ENCODE measurements at regions not wholly inside any gene's neighbourhood (a gene's known extent, or its start where the extent isn't known, plus 50 kb on each side); places are given as distances from the start of the nearest gene placed in this dataset.

GRCh38 chr9:89791754-89792153, 186.9 kb downstream of the GADD45G start:
- H3K4me1 ChIP-seq (ENCODE audit: control insufficient read depth in 1 of 2, insufficient read depth in 2 of 2, low read length in 2 of 2): no peaks in the 10 kb centered on the region
- DNase-seq (ENCODE audit: low read depth, low spot score): no peak
- TF ChIP-seq EGR1 (IDR thresholded peaks at IDR 0.05; ENCODE audit: low read depth): no peak
- no peak for TF ChIP-seq JUND (IDR thresholded peaks at IDR 0.05)
- no peak for TF ChIP-seq ATF3 (IDR thresholded peaks at IDR 0.05)
- no peak for TF ChIP-seq TCF7L2 (IDR thresholded peaks at IDR 0.05; ENCODE audit: borderline replicate concordance, extremely low read depth, insufficient read depth, insufficient read length)
- TF ChIP-seq, protein P1, sequence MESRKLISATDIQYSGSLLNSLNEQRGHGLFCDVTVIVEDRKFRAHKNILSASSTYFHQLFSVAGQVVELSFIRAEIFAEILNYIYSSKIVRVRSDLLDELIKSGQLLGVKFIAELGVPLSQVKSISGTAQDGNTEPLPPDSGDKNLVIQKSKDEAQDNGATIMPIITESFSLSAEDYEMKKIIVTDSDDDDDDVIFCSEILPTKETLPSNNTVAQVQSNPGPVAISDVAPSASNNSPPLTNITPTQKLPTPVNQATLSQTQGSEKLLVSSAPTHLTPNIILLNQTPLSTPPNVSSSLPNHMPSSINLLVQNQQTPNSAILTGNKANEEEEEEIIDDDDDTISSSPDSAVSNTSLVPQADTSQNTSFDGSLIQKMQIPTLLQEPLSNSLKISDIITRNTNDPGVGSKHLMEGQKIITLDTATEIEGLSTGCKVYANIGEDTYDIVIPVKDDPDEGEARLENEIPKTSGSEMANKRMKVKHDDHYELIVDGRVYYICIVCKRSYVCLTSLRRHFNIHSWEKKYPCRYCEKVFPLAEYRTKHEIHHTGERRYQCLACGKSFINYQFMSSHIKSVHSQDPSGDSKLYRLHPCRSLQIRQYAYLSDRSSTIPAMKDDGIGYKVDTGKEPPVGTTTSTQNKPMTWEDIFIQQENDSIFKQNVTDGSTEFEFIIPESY (IDR thresholded peaks at IDR 0.05; ENCODE audit: extremely low read depth, insufficient replicate concordance, low read length): no peak
- TF ChIP-seq POLR2A (IDR thresholded peaks at IDR 0.05; ENCODE audit: borderline replicate concordance, extremely low read depth, insufficient read depth, insufficient read length): no peak
- TF ChIP-seq, protein P2, sequence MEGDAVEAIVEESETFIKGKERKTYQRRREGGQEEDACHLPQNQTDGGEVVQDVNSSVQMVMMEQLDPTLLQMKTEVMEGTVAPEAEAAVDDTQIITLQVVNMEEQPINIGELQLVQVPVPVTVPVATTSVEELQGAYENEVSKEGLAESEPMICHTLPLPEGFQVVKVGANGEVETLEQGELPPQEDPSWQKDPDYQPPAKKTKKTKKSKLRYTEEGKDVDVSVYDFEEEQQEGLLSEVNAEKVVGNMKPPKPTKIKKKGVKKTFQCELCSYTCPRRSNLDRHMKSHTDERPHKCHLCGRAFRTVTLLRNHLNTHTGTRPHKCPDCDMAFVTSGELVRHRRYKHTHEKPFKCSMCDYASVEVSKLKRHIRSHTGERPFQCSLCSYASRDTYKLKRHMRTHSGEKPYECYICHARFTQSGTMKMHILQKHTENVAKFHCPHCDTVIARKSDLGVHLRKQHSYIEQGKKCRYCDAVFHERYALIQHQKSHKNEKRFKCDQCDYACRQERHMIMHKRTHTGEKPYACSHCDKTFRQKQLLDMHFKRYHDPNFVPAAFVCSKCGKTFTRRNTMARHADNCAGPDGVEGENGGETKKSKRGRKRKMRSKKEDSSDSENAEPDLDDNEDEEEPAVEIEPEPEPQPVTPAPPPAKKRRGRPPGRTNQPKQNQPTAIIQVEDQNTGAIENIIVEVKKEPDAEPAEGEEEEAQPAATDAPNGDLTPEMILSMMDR (IDR thresholded peaks at IDR 0.05 in 2 of 3, conservative IDR thresholded peaks at IDR 0.05 in 1 of 3; ENCODE audit: borderline replicate concordance in 1 of 3, insufficient read depth in 1 of 3, low read depth in 2 of 3, low read length in 2 of 3): no peak
- TF ChIP-seq SIN3A (IDR thresholded peaks at IDR 0.05; ENCODE audit: low read depth): no peak
- TF ChIP-seq SP1 (IDR thresholded peaks at IDR 0.05; ENCODE audit: low read depth): no peak
- TF ChIP-seq CEBPB (IDR thresholded peaks at IDR 0.05; ENCODE audit: low read depth): no peak
- TF ChIP-seq FOSL1 (IDR thresholded peaks at IDR 0.05; ENCODE audit: low read depth): no peak
- TF ChIP-seq, protein P3, sequence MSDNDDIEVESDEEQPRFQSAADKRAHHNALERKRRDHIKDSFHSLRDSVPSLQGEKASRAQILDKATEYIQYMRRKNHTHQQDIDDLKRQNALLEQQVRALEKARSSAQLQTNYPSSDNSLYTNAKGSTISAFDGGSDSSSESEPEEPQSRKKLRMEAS (IDR thresholded peaks at IDR 0.05): no peak
- no peak for TF ChIP-seq ZFX (IDR thresholded peaks at IDR 0.05)
- no peak for TF ChIP-seq YY1 (IDR thresholded peaks at IDR 0.05; ENCODE audit: extremely low read depth, insufficient replicate concordance, low read depth, low read length)
- TF ChIP-seq EZH2phosphoT487 (IDR thresholded peaks at IDR 0.05; ENCODE audit: borderline replicate concordance): no peak
- TF ChIP-seq EZH2 (IDR thresholded peaks at IDR 0.05): no peak
- no peak overlapping the region for H3K9ac ChIP-seq (ENCODE audit: low read length)
- ChIA-PET POLR2A (no interaction called here), RAD21 (ENCODE audit: low non-redundant PET in 1 of 2, low total read pairs in 2 of 2, uncharacterized antibody in 2 of 2, unreplicated experiment in 2 of 2) (no interaction called here), CTCF (no interaction called here)
- no peaks in the 10 kb centered on the region for H4K20me1 ChIP-seq (ENCODE audit: insufficient read depth)
- no peak for ATAC-seq
- H3K36me3 ChIP-seq (ENCODE audit: control insufficient read depth in 1 of 2, insufficient read depth in 2 of 2, low read length in 2 of 2): no peaks in the 10 kb centered on the region
- H3K9me2 ChIP-seq (ENCODE audit: insufficient read depth): no peaks in the 10 kb centered on the region
- H3K4me2 ChIP-seq (ENCODE audit: low read length): no peak overlapping the region
- no peaks in the 10 kb centered on the region for H3K79me2 ChIP-seq (ENCODE audit: insufficient read depth, low read length)
- no TSS peak for BruUV-seq (replicated peaks)
- no peak overlapping the region for H3K27ac ChIP-seq (ENCODE audit: low read depth, low read length)
- no peaks in the 10 kb centered on the region for H3K9me3 ChIP-seq (ENCODE audit: control insufficient read depth in 1 of 2, insufficient read depth in 1 of 2, low read depth in 1 of 2, low read length in 2 of 2)
- intact Hi-C loops (cut with micrococcal nuclease): no loop called here
- no peak overlapping the region for H2AFZ ChIP-seq (ENCODE audit: low read depth, low read length, poor library complexity, severe bottlenecking)
- H3K27me3 ChIP-seq (ENCODE audit: insufficient read depth, low read length): peaks cover 11% of the 10 kb centered on the region
- H3K4me3 ChIP-seq (replicated peaks in 1 of 2; ENCODE audit: low read depth in 1 of 2, low read length in 2 of 2): no peak overlapping the region
